HG02642 (cell line): ENCODE measurements at regions not wholly inside any gene's neighbourhood (a gene's known extent, or its start where the extent isn't known, plus 50 kb on each side); places are given as distances from the start of the nearest gene placed in this dataset.

ENCODE experiments used
- ATAC-seq: cut with Tn5 transposase; IDR thresholded peaks from one replicate; pipeline ENCODE4 v1.9.1; 2021; ENCODE audit warnings: mild to moderate bottlenecking; ENCODE audit not compliant: unreplicated experiment, poor library complexity

DNA sequence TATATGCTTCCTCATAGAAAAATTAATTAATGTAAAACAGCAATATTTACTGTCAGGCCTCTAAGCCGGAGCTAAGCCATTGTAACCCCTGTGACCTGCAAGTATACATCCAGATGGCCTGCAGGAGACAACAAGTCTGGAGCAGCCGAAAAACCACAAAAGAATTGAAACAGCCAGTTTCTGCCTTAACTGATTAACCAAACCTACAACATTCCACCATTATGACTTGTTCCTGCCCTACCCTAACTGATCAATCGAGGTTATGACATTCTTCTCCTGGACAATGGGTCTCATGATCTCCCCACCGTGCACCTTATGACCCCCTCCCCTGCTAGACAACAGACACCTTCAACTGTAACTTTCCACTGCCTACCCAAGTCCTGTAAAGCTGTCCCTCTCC is 205.8 kb upstream of the DUSP10 start:
- ATAC-seq = no peak

DNA sequence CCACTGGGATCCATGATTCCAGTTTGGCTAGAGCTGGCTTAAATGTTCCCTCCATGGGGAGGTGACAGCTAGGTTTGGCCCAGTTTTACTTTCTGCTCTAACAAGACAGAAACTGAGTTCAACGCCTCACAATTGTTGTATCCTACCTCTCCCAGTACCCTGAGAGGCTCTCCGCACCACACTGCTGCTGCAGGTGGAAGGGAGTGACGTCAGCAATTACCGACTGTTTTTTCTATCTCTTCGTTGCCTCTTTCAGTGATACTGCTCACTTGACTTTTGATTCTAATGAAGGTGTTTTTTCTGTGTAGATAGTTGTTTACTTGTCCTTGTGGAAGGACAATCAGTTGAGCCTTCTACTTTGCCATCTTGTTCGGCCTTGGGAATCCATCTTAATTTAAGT is 204.9 kb upstream of the DUSP10 start:
- no peak for ATAC-seq

DNA sequence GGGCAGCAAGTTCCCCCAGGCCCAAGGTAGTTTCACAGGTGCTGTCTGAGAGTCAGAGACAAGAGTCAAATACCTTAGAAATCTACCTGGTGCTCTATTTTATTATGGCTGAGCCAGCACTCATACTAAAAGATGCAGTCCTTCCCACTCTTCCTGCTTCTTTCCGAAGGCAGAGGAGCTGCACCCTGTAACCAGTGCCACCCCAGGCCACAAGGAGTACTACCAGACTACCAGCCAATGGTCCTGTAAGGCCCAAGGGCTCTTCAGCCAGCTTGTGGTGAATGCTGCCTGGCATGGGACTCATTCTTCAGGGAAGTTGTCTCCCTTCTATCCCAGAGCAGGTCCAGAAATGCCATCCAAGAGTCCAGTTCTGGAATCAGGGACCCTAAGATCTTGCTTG is 203.8 kb upstream of the DUSP10 start:
- no peak for ATAC-seq

DNA sequence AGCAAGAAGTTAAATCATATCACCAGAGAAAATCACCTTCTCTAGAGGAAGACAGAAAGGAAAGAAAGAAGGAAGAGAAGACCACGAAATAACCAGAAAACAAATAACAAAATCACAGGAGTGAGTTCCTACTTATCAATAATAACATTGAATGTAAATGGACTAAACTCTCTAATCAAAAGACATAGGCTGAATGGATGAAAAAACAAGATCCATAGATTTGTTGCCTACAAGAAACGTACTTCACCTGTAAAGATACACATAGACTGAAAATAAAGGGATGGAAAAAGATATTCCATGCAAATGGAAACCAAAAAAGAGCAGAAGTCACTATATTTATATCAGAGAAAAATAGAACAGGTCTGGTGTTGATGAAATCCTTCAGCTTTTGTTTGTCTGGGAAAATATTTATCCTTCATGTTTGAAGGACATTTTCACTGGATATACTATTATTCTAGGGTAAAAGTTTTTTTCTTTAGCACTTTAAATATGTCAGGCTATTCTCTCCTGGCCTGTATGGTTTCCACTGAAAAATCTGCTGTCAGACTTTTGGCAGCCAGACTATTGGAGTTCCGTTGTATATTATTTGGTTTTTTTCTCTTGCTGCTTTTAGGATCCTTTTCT is 202.5 kb upstream of the DUSP10 start:
- no peak for ATAC-seq

DNA sequence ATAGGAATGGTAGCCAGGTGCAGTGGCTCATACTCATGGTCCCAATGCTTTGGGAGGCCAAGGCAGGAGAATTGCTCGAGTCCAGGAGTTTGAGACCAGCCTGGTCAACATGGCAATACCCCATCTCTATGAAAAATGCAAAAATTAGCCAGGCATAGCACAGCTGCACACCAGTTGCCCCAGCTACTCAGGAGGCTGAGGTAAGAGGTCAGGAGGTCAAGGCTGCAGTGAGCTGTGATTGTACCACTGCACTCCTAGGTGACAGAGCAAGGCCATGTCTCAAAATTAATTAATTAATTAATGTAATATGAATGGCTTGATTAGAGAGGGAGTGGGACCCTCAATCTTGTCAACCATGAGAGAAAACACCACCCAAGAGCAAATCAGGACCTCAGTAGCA is 198.7 kb upstream of the DUSP10 start:
- ATAC-seq = no peak

DNA sequence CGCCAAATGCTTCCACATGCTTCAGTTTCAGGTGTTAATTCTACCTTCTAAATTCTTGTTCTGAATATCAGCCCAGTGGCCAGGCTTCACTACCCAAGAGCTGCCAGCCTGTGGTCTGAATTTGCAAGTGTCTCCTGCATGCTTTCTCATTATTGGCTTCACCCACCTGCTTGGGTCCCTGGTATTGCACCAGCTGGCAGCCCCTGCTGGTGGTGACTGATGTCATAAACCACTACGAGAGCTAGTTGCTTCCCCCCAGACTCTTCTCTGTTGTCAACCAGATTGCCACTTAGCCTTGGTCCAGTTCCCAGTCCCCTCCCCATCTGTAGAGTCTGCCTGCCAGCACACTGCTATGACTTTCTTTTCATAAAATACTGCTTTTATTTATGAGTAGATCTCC is 197.7 kb upstream of the DUSP10 start:
- ATAC-seq = peak; percentile 95

DNA sequence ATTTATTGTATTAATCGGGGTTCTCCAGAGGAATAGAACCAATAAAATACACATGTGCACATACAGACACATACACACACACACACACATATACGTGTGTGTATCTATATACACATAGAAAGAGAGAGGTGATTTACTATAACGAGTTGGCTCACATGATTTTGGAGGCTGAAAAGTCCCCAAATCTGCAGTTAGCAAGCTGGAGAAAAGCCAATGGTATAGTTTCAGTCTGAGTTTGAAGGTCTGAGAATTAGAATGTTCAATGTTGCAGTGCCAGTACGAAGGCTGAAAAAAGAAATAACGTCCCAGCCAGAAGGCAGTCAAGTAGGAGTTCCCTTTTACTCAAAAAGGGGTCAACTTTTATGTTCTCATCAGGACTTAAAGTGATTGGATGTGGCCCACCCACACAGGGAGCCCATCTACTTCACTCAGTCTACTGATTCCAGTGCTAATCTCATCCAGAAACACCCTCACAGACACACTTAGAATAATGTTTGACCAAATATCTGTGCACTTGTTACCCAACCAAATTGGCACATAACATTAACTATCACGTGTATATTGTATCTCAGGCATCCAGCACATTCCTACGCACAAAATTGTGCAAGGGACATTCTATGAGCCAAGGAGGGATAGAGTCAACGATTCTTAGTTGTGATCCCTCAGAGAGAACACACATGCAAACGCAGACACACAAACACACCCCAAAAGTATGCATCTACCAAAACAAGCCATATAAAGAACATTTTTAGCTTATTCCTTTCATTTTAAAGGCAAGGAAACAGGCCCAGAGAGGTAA is 195.5 kb upstream of the DUSP10 start:
- peak; percentile 39 for ATAC-seq

DNA sequence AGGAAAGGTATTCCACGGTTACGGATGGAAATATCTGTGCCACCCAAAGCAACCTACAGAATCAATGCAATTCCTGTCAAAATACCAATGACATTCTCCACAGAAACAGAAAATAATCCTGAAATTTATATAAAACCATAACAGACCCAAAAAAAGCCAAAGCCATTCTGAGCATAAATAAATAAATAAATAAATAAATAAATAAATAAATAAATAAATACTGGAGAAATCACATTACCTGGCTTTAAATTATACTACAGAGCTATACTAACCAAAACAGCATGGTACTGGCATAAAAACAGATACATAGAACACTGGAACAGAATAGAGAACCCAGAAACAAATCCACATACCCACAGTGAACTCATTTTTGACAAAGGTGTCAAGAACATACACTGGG is 191.9 kb upstream of the DUSP10 start:
- no peak for ATAC-seq

DNA sequence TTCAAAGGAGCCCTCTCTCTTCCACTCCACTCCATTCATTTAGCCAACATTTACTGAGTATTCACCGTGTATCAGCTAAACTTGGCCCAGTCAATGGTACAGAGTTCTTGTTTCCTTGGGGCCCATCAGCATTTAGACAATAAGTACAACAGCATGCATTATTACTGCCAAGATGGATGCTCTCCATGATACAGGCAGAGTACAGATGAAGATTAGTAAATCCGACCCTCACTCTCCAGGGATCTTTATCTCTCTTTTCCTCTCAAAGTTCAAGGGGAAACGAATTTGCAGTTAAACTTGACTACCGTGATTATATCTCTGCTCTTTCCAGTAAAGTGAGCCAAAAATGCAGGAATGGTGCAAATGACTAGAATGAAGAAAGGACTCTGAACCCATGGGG is 184.6 kb upstream of the DUSP10 start:
- ATAC-seq = no peak

DNA sequence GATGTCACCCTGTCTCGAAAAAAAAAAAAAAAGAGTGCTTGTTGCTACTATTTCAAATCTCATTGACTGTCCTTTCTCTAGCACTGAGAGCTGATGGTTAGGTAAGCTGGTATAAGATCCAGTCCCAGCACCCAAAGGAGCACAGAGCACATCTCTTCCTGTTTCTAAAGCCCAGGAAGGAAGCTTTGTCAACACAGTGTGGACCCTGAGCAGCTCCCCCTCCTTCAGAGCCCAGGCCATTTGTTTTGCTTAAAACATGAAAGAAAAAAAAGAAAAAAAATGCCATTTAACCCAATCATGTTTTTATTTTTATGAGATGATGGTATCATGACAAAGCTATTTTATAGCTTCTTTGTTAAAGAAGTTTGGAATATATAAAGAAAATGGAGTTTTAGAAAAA is 184.1 kb upstream of the DUSP10 start:
- ATAC-seq = no peak

DNA sequence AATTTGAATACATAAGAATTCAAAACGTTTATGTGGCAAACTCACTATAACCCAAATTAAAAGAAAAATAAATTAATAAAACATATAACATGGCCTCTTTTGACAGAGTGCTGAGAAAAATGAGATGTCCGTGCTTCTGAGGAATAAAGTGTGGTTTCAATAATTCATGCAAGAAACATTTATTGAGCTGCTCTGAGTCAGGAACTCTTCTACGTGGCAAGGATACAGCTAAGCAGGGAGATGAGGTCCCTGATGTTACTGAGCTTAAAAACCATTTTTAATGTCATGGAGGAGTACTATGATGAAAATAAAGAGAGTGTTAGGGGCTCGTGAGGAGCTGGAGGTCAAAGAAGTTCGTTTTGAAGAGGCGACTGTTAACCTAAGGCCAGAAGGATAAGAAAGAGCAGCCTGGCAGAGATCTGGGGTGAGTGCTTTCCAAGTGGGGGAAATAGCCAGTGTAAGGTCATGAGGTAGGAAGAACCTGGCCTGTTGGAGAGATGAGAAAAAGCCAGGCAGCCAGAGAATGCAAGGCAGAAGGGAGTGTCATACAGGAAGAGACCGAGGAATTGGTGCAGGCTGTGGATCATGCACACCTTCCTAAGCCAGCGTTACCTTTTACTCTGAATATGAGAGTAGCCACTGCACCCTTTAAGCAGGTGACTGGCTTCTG is 182.2 kb upstream of the DUSP10 start:
- ATAC-seq = no peak

DNA sequence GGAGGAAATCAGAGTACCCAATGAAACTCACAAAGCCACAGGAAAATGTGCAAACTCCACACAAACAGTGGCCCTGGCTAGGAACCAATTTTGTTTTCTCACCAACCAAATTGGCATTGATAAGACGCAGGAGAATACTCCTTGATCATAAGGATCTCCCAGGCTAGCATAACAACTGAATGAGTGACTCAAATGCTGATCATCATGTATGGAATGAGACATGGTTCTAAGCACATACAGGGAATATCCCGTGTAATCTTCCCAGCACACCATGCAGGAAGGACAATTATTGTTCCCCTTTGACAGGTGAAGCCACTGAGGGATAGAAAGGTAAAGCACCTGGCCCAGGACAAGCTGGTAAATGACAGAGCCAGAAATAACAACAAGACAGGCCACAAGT is 180.0 kb upstream of the DUSP10 start:
- no peak for ATAC-seq

DNA sequence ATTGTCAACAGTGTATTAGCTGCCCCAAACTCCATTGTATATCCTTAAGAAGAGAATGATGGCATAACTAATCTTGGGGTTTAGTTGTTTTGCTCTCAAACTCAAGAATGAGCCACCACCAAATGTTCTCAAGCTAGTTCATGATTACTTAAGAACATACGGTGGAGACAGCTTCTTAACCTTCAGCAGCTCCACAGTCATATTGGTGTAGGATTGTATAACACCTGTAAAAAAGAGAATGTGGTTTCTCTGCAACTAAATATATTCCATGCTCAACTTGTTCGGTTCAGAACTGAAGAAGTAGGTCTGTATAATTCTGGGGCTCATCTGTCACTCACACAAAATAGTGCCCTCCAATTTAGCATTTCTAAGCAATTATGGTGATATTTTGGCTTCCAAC is 177.9 kb upstream of the DUSP10 start:
- ATAC-seq = no peak

DNA sequence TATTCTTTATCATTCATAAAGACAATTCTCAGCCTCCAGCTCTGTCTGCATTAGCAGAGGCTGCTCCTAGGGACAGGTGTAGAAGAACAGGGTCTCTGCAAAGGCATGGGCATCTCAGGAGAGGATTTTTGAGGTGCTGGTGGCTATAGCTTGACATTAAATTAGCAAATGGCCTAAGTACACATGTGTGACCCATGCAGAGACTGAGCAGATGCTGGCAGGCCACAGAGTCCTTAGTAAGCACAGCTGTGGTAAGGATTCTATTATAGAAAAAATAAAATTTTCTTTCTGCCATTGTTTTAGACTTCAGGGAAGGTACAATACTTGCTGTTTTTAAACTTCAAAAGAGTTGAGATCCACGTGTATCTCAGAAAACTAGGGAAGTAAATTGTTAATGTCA is 177.5 kb upstream of the DUSP10 start:
- ATAC-seq = no peak

DNA sequence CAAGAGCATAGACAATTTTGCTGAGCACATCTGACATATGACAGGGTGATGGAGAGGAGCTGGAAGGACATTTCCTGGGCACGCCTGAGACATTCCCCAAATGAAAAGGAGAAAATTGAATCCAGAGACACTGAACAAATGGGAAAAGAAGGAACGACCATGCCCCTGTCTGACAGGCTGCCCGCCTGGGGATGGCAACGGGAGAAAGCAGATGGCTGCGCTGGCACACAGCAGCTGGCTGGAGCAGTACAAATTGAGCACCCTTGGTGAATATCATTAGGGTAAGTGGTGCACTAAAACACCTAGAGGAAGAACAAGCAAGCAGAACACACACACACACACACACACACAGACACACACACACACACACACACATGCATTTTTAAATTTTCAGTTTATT is 174.3 kb upstream of the DUSP10 start:
- no peak for ATAC-seq

DNA sequence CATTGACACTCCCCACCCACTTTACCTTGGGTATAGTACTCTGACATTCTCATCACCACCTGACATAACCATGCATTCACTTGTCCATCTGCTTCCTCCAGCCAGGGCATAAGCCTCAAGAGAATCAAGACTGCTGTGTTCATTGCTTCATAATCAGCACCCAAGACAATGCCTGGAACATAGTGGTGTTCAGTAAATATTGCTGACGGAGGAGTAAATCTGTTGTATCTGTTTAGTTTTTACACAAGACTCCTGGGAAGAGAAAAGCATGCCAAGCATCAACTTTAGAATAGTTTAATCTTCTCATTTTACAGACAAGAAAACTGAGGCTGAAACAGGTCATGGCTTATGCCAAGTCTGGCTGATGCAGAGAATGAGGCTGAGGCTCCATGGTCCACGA is 173.9 kb upstream of the DUSP10 start:
- no peak for ATAC-seq

DNA sequence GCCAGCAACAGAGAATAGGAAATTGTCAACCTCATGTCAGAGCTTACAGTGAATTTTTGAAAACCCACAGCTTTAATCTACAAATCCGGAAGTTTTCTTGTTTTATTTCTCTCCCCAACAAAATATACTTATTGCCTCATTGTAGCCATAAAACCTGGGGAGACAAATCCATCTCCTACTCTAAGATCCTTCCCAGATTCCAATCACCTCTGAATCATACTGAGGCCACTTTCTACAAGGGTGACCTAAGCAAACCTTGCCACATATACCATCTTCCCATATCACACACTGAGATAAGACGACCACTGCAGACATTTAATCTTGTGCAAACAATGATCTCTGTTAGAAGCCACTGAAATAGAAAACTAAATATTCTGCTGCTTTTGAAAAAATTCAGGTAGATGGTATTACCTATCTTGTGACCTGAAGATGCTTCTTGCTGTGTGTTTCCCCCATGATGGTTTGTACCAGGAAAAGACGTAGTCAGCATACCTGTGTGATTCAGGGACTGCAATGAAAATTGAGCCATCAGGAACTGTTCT is 171.5 kb upstream of the DUSP10 start:
- no peak for ATAC-seq

DNA sequence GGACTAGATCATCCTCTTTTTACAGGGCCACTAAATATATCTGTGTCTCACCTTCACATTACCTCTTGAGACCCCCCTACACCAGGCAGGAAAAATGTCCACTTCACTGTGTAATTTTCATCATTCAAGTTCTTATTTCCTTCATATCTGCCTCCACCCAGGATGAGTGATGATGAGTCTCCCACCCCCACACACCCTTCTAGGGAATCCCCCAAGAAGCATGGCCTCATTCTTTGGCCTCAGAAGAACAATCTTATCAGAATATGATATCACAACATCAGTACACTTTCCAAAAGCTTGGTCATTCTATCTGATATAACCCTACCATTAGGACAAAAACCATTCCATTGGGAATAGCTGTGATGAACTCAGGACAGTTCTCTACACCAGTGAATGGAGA is 170.3 kb upstream of the DUSP10 start:
- no peak for ATAC-seq

DNA sequence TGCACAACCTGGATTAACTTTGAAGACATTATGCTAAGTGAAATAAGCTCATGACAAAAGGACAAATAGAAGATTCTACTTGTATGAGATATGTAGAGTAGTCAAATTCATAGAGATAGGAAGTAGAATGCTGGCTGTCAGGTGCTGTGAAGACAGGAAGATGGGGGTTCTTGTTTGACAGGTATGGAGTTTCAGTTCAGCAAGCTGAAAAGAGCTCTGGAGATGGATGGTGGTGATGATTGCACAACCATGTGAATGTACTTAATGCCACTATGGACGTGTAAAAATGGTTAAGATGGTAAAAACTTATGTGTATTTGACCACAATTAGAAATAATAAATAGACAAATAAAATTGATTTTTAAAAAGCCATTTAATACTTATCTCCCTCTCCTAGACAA is 169.8 kb upstream of the DUSP10 start:
- ATAC-seq = no peak

DNA sequence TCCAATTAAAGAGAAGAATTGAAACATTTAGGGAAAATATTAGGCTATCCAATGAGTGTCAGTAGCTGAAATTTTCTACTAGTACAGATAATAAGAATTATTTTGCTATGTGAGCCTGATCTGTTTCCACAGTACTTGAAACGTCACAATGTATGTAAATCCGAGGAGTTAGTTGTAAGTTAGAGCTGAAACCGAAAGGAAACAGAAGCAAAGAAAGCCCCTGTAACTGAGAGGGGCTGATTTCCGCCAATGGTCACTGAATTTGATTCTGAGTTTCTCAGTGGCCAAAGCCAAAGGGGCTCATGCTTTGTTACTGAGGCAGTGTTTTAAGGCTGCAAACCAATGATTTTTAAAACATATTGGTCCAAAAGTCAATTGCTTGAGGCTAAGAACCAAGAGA is 168.3 kb upstream of the DUSP10 start:
- no peak for ATAC-seq

DNA sequence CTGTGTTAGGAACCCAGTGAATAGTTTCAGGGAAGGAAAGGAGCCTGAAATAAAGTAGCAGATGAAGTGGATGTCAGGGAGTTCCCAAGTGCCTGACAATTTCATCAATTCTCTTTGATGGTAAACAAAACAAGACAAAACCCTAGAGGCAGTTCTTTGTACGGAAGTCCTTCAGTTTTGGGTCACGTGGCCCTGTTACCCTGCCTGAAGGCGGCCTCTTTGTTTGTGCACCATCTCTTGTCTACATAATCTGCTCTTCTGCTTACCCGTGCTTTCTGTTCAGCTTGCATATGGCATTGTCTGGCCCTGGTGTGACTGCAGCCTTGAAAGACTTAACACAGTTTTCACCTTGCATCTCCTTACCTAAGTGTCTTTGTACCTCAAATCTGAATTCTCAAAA is 166.7 kb upstream of the DUSP10 start:
- ATAC-seq = no peak
